ENCODE measurements at regions not wholly inside any gene's neighbourhood (a gene's known extent, or its start where the extent isn't known, plus 50 kb on each side); places are given as distances from the start of the nearest gene placed in this dataset.

DNA sequence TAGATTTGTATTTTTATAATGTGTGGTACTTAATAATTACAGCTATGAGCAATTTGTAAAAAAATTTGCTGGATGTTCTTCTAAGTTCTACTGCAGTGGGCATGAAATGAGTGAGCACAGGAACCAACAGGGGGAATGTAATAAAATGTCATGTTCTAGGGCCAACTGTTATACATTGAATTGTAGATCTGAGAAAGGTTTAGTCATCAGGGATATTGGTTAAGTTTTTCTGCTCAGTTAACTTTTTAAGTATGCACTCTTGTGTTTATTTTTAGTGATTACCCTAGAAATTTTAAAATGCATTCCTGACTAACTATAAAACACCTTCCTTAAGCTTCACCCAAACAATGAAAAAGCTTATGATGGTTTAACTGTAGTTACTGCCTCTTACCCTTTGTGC lies 101.8 kb downstream of the CAND1 start:
- intact Hi-C loops (cut with DNase I) = no loop called here
- H3K27ac ChIP-seq = no peak overlapping the region
- H3K27me3 ChIP-seq = no peaks in the 10 kb centered on the region
- TF ChIP-seq, protein P1, sequence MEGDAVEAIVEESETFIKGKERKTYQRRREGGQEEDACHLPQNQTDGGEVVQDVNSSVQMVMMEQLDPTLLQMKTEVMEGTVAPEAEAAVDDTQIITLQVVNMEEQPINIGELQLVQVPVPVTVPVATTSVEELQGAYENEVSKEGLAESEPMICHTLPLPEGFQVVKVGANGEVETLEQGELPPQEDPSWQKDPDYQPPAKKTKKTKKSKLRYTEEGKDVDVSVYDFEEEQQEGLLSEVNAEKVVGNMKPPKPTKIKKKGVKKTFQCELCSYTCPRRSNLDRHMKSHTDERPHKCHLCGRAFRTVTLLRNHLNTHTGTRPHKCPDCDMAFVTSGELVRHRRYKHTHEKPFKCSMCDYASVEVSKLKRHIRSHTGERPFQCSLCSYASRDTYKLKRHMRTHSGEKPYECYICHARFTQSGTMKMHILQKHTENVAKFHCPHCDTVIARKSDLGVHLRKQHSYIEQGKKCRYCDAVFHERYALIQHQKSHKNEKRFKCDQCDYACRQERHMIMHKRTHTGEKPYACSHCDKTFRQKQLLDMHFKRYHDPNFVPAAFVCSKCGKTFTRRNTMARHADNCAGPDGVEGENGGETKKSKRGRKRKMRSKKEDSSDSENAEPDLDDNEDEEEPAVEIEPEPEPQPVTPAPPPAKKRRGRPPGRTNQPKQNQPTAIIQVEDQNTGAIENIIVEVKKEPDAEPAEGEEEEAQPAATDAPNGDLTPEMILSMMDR (IDR thresholded peaks at IDR 0.05) = no peak
- no peaks in the 10 kb centered on the region for H3K9me3 ChIP-seq
- DNase-seq (ENCODE audit: low spot score in 2 of 2) = no peak
- no peaks in the 10 kb centered on the region for H3K36me3 ChIP-seq
- no peak overlapping the region for H3K4me3 ChIP-seq
- no peaks in the 10 kb centered on the region for H3K4me1 ChIP-seq

DNA sequence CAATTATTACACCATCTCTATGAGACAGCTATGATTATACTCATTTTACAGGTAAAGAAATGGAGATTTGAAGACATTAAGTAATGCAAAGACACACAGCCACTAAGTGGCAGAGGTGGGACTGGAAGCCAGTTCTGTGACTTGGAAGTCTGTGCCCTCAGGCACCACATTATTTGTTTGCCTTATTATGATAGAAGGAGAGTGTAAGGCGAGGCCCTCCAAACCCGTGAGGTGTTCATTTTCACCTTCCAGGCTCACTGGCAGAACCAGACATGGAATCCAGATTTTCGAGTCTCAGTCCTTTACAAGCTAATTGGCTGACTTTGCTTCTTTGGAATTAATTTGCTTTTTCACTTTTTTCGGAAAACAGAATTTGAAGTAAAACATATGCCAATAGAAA lies 107.9 kb downstream of the CAND1 start:
- no peaks in the 10 kb centered on the region for H3K36me3 ChIP-seq
- no peak for DNase-seq (ENCODE audit: low spot score in 2 of 2)
- TF ChIP-seq, protein P1 (IDR thresholded peaks at IDR 0.05) = no peak
- no peaks in the 10 kb centered on the region for H3K27me3 ChIP-seq
- H3K27ac ChIP-seq = no peak overlapping the region
- H3K9me3 ChIP-seq = no peaks in the 10 kb centered on the region
- intact Hi-C loops (cut with DNase I) = no loop called here
- H3K4me3 ChIP-seq = no peak overlapping the region
- no peaks in the 10 kb centered on the region for H3K4me1 ChIP-seq

DNA sequence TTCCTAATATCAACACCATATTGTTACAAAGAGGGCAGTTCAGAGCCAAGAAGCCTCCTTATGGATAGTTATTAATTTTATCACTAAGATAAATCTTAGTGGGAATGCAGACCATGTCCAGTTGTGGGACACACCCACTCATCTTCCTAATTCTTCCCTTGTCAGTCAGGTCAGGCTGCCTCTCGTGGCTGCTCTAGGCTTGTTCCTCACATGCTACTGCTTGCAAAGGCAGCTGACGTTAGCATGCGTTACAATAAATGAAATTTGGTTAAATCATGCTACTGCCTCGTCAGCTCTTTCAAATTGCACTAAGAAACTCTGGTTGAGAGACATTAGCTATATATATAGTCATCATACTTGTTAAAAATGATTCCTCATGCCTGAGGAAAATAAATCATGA lies 108.4 kb downstream of the CAND1 start:
- intact Hi-C loops (cut with DNase I) = no loop called here
- Histone ChIP-seq H3K4me1 (no peaks in the 10 kb centered on the region), H3K9me3 (no peaks in the 10 kb centered on the region), H3K27me3 (no peaks in the 10 kb centered on the region), H3K27ac (no peak overlapping the region), H3K4me3 (no peak overlapping the region), H3K36me3 (no peaks in the 10 kb centered on the region)
- no peak for DNase-seq (ENCODE audit: low spot score in 2 of 2)
- TF ChIP-seq, protein P1 (IDR thresholded peaks at IDR 0.05) = no peak

DNA sequence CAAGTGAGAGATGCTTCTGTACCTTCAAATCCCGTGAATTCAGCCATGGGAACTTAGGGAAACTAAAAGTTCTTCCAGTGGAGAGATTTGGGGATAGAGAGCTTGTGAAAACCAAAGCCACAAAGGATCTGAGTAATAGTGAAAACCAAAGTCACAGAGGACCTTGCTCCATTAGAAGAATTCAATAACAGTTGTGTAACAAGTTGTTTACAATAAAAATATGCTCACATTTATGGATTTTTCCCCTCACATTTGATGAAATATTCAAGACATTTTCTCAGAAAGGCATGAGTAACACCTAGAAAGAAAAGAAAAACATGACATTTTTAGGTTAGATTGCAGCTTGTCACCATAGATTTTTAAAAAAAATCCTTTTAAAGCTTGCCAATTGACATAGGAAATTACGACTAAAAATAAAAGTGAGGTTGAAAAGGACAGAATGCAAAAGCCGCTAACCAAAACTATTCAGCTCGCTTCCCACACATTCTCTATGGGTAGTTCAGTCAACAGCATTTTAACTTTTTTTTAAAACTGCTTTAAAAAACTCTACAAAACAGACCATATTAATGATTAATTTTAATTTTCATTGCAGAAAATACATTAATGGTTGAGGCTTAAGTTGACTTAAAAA lies 113.2 kb downstream of the CAND1 start:
- intact Hi-C loops (cut with DNase I) = no loop called here
- TF ChIP-seq, protein P1 (IDR thresholded peaks at IDR 0.05) = no peak
- no peak overlapping the region for H3K27ac ChIP-seq

DNA sequence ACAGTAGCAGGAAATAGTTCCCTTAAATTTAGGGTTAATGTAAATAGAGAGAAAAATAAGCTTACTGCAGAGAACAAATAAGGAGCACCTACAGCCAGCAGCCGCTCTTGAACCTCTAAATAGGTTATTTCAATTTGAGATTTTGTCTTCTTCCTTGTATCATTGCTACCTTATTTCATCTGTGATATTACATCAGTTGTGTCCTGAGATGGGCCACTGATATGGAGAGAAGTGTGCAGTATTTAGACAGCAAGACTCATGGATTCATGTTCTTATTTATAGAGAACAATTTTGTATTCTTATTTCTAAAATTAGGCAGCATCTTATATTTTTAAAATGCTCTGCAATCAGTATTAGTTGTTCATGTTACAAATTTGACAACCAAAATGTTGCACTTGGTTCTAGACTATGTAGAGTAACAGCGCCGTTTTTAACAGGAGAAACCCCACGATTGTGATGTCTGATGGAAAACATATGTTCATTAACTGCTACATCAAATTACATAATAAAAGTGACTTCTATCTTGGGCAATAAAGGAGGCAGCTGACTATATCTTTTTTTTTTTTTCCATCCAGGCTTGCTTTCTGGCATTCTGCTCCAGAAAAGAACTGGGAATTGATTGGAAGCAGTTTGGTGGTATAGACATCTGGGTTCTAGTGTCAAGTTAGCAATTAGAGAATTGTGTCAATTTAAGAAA lies 117.9 kb downstream of the CAND1 start:
- Histone ChIP-seq H3K4me3 (no peak overlapping the region), H3K4me1 (no peaks in the 10 kb centered on the region), H3K36me3 (no peaks in the 10 kb centered on the region), H3K9me3 (no peaks in the 10 kb centered on the region), H3K27ac (no peak overlapping the region), H3K27me3 (no peaks in the 10 kb centered on the region)
- TF ChIP-seq, protein P1 (IDR thresholded peaks at IDR 0.05) = no peak
- intact Hi-C loops (cut with DNase I) = no loop called here
- no peak for DNase-seq (ENCODE audit: low spot score in 2 of 2)

More for the DNA sequence above, 113.2 kb downstream of the CAND1 start:
- DNase-seq (ENCODE audit: low spot score in 2 of 2) = no peak
- no peaks in the 10 kb centered on the region for H3K36me3 ChIP-seq
- no peaks in the 10 kb centered on the region for H3K4me1 ChIP-seq
- no peak overlapping the region for H3K4me3 ChIP-seq
- H3K9me3 ChIP-seq = no peaks in the 10 kb centered on the region
- no peaks in the 10 kb centered on the region for H3K27me3 ChIP-seq
